Liver (tissue), 8 donors: ENCODE measurements at regions not wholly inside any gene's neighbourhood (a gene's known extent, or its start where the extent isn't known, plus 50 kb on each side); places are given as distances from the start of the nearest gene placed in this dataset.

Source experiments
- DNase-seq: peaks from one replicate; pipeline ENCODE4 v3.0.0-alpha.2; 2017; ENCODE audit warnings: low spot score
- H3K27ac ChIP-seq, 2 donors: one replicate each; pipeline ENCODE4 v1.7.0; 2013; ENCODE audit warnings: inconsistent platforms in 2 of 2, low read length in 2 of 2, control low read depth in 1 of 2, low read depth in 1 of 2, mild to moderate bottlenecking in 1 of 2
- H3K27me3 ChIP-seq, 4 donors: one replicate each; pipeline versions ENCODE4 v1.6.1 to v1.7.0; 2013; ENCODE audit warnings: low read length in 3 of 4, inconsistent platforms in 1 of 4, mild to moderate bottlenecking in 1 of 4, moderate library complexity in 1 of 4; ENCODE audit not compliant: control insufficient read depth in 4 of 4, insufficient read depth in 4 of 4
- H3K36me3 ChIP-seq, 4 donors: one replicate each; pipeline versions ENCODE4 v1.6.1 to v1.7.0; 2013; ENCODE audit warnings: low read length in 3 of 4, mild to moderate bottlenecking in 3 of 4, low read depth in 1 of 4, moderate library complexity in 1 of 4; ENCODE audit not compliant: control insufficient read depth in 4 of 4, insufficient read depth in 3 of 4
- H3K4me1 ChIP-seq, 4 donors: one replicate each; pipeline versions ENCODE4 v1.6.1 to v1.7.0; 2013; ENCODE audit warnings: low read length in 3 of 4, mild to moderate bottlenecking in 3 of 4, moderate library complexity in 1 of 4; ENCODE audit not compliant: control insufficient read depth in 4 of 4, insufficient read depth in 4 of 4
- H3K4me3 ChIP-seq, 3 donors: one replicate each; pipeline versions ENCODE4 v1.6.1 to v1.7.0; 2013; ENCODE audit warnings: low read length in 3 of 3, control low read depth in 1 of 3, low read depth in 1 of 3, mild to moderate bottlenecking in 1 of 3
- H3K9ac ChIP-seq, 2 donors: one replicate each; pipeline ENCODE4 v1.7.0; 2013; ENCODE audit warnings: low read length in 2 of 2, mild to moderate bottlenecking in 2 of 2, moderate library complexity in 2 of 2, control low read depth in 1 of 2, low read depth in 1 of 2
- H3K9me3 ChIP-seq, 4 donors: one replicate each; pipeline versions ENCODE4 v1.6.1 to v1.7.0; 2013; ENCODE audit warnings: low read length in 3 of 4; ENCODE audit not compliant: control insufficient read depth in 4 of 4
- ATF3 ChIP-seq: IDR thresholded peaks from 2 replicates; pipeline ENCODE4 v1.6.1; 2016; ENCODE audit warnings: antibody characterized with exemption
- CTCF ChIP-seq: fragments of 150-350 bp; IDR thresholded peaks from 2 replicates; pipeline ENCODE4 v1.5.1; 2017; ENCODE audit warnings: improper control_type of control experiment, low read depth, low read length; ENCODE audit not compliant: missing input control
- EGR1 ChIP-seq, 2 donors: IDR thresholded peaks; 2 replicates each; pipeline ENCODE4 v1.6.1; 2016 to 2018; ENCODE audit warnings: antibody characterized with exemption in 2 of 2, low read depth in 2 of 2
- FOXA1 ChIP-seq: IDR thresholded peaks from 2 replicates; pipeline ENCODE4 v1.6.1; 2016; ENCODE audit warnings: antibody characterized with exemption
- FOXA2 ChIP-seq: IDR thresholded peaks from 2 replicates; pipeline ENCODE4 v1.6.1; 2016; ENCODE audit warnings: antibody characterized with exemption
- GABPA ChIP-seq, 2 donors: IDR thresholded peaks in 1 of 2; conservative IDR thresholded peaks in 1 of 2; 2 replicates each; pipeline ENCODE4 v1.6.1; 2016; ENCODE audit warnings: antibody characterized with exemption in 2 of 2, mild to moderate bottlenecking in 1 of 2, moderate library complexity in 1 of 2
- HNF4A ChIP-seq, 2 donors: conservative IDR thresholded peaks; 2 replicates each; pipeline ENCODE4 v1.6.1; 2016; ENCODE audit warnings: antibody characterized with exemption in 2 of 2, mild to moderate bottlenecking in 2 of 2
- HNF4G ChIP-seq: IDR thresholded peaks from 2 replicates; pipeline ENCODE4 v1.6.1; 2016; ENCODE audit warnings: antibody characterized with exemption
- JUND ChIP-seq, 2 donors: IDR thresholded peaks; 2 replicates each; pipeline ENCODE4 v1.6.1; 2016; ENCODE audit warnings: antibody characterized with exemption in 2 of 2
- MAX ChIP-seq: IDR thresholded peaks from 2 replicates; pipeline ENCODE4 v1.6.1; 2016; ENCODE audit warnings: antibody characterized with exemption
- NR2F2 ChIP-seq: IDR thresholded peaks from 2 replicates; pipeline ENCODE4 v1.6.1; 2016; ENCODE audit warnings: antibody characterized with exemption
- RAD21 ChIP-seq, 2 donors: IDR thresholded peaks; 2 replicates each; pipeline ENCODE4 v1.6.1; 2016; ENCODE audit warnings: antibody characterized with exemption in 2 of 2, mild to moderate bottlenecking in 2 of 2
- REST ChIP-seq: IDR thresholded peaks from 2 replicates; pipeline ENCODE4 v1.6.1; 2016; ENCODE audit warnings: antibody characterized with exemption, mild to moderate bottlenecking
- RXRA ChIP-seq, 2 donors: IDR thresholded peaks; 2 replicates each; pipeline ENCODE4 v1.6.1; 2017 to 2018; ENCODE audit warnings: antibody characterized with exemption in 2 of 2, mild to moderate bottlenecking in 1 of 2
- SP1 ChIP-seq: IDR thresholded peaks from 2 replicates; pipeline ENCODE4 v1.6.1; 2018; ENCODE audit warnings: antibody characterized with exemption, mild to moderate bottlenecking
- TAF1 ChIP-seq: conservative IDR thresholded peaks from 2 replicates; pipeline ENCODE4 v1.6.1; 2016; ENCODE audit warnings: antibody characterized with exemption, mild to moderate bottlenecking
- YY1 ChIP-seq: IDR thresholded peaks from 2 replicates; pipeline ENCODE4 v1.6.1; 2016; ENCODE audit warnings: antibody characterized with exemption, mild to moderate bottlenecking
- ZBTB33 ChIP-seq: IDR thresholded peaks from 2 replicates; pipeline ENCODE4 v1.6.1; 2016; ENCODE audit warnings: antibody characterized with exemption
- WGBS: extraction: QIAGEN DNeasy Blood & Tissue Kit; methylation state at CpG from one replicate; pipeline ENCODE4 v1.1.7; 2013; 5-methylcytosine and 5-hydroxymethylcytosine counted together
- donor health status: healthy.
- donor health status: healthy.
- donor health status: healthy.
- donor health status: healthy.
- donor health status: healthy.

- TF ChIP-seq ZBTB33 (no peak), NR2F2 (no peak), MAX (no peak), HNF4G (no peak), SP1 (no peak)
These were observed 225.0 kb upstream of the ARHGEF26 start (continued) for GRCh38 chr3:153896197-153896596.

- peaks cover 0 to 7% (median 0%) of the 10 kb centered on the region in 4 donors for H3K27me3 ChIP-seq
- no peak overlapping the region for H3K9ac ChIP-seq
- no peak overlapping the region for H3K4me3 ChIP-seq
- no peaks in the 10 kb centered on the region for H3K4me1 ChIP-seq
- DNase-seq = no peak
- no peaks in the 10 kb centered on the region for H3K9me3 ChIP-seq
- no peak overlapping the region for H3K27ac ChIP-seq
- WGBS = 52% methylated on average over 3 of the region's 3 CpGs
- TF ChIP-seq ZBTB33 = no peak
- TF ChIP-seq TAF1 = no peak
- TF ChIP-seq RXRA (IDR thresholded peaks at IDR 0.05) = no peak
- TF ChIP-seq REST = no peak
- TF ChIP-seq GABPA (IDR thresholded peaks at IDR 0.05 in 1 of 2, conservative IDR thresholded peaks at IDR 0.05 in 1 of 2) = no peak
- TF ChIP-seq FOXA2 = no peak
- no peak for TF ChIP-seq CTCF
- TF ChIP-seq HNF4G = no peak
- no peak for TF ChIP-seq RAD21 (IDR thresholded peaks at IDR 0.05)
- no peak for TF ChIP-seq HNF4A (conservative IDR thresholded peaks at IDR 0.05)
- no peak for TF ChIP-seq ATF3
- TF ChIP-seq SP1 = no peak
- no peak for TF ChIP-seq JUND (IDR thresholded peaks at IDR 0.05)
- TF ChIP-seq NR2F2 = no peak
- no peak for TF ChIP-seq EGR1 (IDR thresholded peaks at IDR 0.05; ENCODE audit: low read depth in 2 of 2)
- no peak for TF ChIP-seq MAX
- TF ChIP-seq FOXA1 = no peak
- no peak for TF ChIP-seq YY1
- H3K36me3 ChIP-seq = no peaks in the 10 kb centered on the region
These were observed 224.0 kb upstream of the ARHGEF26 start for GRCh38 chr3:153897025-153897723.
